Neural crest cell (in vitro differentiated cells): ENCODE measurements at regions not wholly inside any gene's neighbourhood (a gene's known extent, or its start where the extent isn't known, plus 50 kb on each side); places are given as distances from the start of the nearest gene placed in this dataset.

Experiments
- DNase-seq: peaks from one replicate; pipeline ENCODE4 v3.0.0; 2021; ENCODE audit warnings: low read depth, mixed read lengths, low spot score
- H3K27ac Mint-ChIP-seq: one replicate; pipeline ENCODE4 v1.8.0; 2021; ENCODE audit warnings: mild to moderate bottlenecking, mixed read lengths; ENCODE audit not compliant: unreplicated experiment
- H3K27me3 Mint-ChIP-seq: 2 replicates; pipeline ENCODE4 v1.8.0; 2021; ENCODE audit warnings: low read depth, mild to moderate bottlenecking, mixed read lengths
- H3K36me3 Mint-ChIP-seq: 2 replicates; pipeline ENCODE4 v1.8.0; 2021; ENCODE audit warnings: low read depth, mild to moderate bottlenecking, mixed read lengths
- H3K4me1 Mint-ChIP-seq: 2 replicates; pipeline ENCODE4 v1.8.0; 2021; ENCODE audit warnings: mixed read lengths
- H3K4me3 Mint-ChIP-seq: one replicate; pipeline ENCODE4 v1.8.0; 2021; ENCODE audit warnings: mild to moderate bottlenecking, mixed read lengths
- H3K9me3 Mint-ChIP-seq: 2 replicates; pipeline ENCODE4 v1.8.0; 2021; ENCODE audit warnings: mixed read lengths
- TF ChIP-seq, protein P1 (sequence below): fragments of 200-600 bp; sonication (generic); conservative IDR thresholded peaks from 2 replicates; pipeline ENCODE4 v1.5.0; 2021; ENCODE audit warnings: antibody characterized with exemption, mild to moderate bottlenecking

DNA sequence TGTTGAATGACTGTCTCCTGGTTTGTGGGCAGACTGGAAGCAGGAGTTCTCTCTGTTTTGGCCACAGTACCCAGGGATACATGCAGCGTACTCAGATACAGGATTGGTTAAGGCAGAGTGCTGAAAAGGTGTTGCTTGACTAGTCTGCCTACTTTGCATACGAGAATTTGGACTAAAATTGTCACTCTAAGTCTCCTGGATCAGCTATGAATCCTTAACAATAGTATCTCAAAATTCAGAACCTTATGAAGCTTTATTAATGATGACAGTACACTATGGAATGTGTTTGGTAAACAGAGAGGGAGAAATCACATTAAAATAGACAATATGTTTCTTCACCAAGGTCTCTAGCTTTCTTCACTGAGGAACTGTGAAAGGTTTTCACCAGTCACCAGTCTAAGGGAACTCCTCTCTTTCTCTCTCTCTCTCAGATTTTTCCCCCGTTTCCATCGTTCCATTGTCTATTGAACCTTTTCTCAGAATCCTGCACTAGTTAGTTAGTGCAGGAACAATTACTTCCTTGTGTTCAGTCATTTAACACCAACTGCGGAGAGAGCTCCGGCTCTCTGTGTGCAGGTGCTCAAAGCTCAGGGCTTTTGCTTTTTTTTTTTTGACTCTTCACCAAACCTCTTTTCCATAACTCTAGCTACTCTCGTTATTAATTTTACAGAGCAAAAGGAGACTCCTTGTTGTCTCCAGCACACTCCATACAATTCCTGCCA is 85.9 kb upstream of the FNDC3B start:
- no peak overlapping the region for H3K4me3 Mint-ChIP-seq
- no peaks in the 10 kb centered on the region for H3K36me3 Mint-ChIP-seq
- no peak for DNase-seq
- H3K4me1 Mint-ChIP-seq = peaks cover 62% of the 10 kb centered on the region
- peak overlapping the region; percentile 48 for H3K27ac Mint-ChIP-seq
- H3K9me3 Mint-ChIP-seq = no peaks in the 10 kb centered on the region
- no peaks in the 10 kb centered on the region for H3K27me3 Mint-ChIP-seq
- TF ChIP-seq, protein P1, sequence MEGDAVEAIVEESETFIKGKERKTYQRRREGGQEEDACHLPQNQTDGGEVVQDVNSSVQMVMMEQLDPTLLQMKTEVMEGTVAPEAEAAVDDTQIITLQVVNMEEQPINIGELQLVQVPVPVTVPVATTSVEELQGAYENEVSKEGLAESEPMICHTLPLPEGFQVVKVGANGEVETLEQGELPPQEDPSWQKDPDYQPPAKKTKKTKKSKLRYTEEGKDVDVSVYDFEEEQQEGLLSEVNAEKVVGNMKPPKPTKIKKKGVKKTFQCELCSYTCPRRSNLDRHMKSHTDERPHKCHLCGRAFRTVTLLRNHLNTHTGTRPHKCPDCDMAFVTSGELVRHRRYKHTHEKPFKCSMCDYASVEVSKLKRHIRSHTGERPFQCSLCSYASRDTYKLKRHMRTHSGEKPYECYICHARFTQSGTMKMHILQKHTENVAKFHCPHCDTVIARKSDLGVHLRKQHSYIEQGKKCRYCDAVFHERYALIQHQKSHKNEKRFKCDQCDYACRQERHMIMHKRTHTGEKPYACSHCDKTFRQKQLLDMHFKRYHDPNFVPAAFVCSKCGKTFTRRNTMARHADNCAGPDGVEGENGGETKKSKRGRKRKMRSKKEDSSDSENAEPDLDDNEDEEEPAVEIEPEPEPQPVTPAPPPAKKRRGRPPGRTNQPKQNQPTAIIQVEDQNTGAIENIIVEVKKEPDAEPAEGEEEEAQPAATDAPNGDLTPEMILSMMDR = no peak

DNA sequence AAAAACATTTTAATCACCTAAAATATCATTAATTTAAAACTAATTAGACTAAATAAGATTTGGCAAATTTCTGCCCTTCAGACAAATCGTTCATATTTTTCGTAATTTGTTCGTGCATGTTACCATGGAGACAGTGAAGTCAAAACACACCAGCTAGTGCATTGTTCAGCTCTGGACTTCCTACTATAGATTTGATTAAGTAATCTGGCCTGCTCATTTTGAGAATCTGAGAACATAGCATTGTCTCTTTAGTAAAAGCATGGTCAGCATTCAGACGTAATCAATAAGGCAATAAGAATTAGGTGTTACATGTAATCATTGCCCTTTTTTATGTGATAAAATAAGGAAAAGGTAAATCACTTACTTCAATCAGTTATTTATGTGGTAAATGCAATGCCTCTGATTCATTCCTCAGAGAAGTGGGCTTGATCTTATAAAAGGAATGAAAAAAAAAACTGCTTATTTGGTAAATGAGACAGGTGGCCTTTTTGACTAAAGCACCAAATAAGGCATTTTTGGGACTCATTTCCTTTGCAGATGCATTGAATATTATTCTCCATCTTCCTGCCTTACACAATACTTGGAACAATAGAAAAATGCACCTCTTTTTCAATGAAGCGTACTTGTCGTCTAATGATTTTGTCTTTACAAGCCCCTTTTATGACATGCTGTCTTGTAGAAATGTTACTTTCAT is 84.5 kb upstream of the FNDC3B start:
- Mint-ChIP-seq H3K4me1 (peaks cover 71% of the 10 kb centered on the region), H3K9me3 (no peaks in the 10 kb centered on the region), H3K27ac (no peak overlapping the region), H3K4me3 (no peak overlapping the region), H3K36me3 (peaks cover 1% of the 10 kb centered on the region), H3K27me3 (no peaks in the 10 kb centered on the region)
- TF ChIP-seq, protein P1 = no peak
- no peak for DNase-seq

DNA sequence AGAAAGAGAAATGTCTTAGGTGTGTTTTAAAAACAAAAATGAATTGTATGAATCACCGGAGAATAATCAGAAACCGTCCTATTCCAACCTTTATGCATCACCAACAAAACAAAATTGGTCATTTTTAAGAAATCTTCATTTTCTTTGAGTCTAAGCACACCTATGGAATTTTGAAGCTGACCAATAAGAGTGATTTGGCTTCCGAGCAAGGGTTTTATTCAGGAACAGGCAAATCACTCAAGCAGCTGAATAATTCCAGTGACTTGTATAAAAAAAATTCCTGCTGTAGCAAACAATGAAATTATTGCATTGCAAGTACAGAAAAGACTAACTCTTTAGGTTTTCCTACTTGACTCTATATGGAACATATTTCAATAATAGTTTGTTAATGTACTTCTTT is 83.8 kb upstream of the FNDC3B start:
- Mint-ChIP-seq H3K36me3 (peaks cover 3% of the 10 kb centered on the region), H3K9me3 (no peaks in the 10 kb centered on the region), H3K27ac (no peak overlapping the region), H3K4me1 (peaks cover 73% of the 10 kb centered on the region), H3K4me3 (no peak overlapping the region), H3K27me3 (no peaks in the 10 kb centered on the region)
- DNase-seq = no peak
- TF ChIP-seq, protein P1 = no peak

DNA sequence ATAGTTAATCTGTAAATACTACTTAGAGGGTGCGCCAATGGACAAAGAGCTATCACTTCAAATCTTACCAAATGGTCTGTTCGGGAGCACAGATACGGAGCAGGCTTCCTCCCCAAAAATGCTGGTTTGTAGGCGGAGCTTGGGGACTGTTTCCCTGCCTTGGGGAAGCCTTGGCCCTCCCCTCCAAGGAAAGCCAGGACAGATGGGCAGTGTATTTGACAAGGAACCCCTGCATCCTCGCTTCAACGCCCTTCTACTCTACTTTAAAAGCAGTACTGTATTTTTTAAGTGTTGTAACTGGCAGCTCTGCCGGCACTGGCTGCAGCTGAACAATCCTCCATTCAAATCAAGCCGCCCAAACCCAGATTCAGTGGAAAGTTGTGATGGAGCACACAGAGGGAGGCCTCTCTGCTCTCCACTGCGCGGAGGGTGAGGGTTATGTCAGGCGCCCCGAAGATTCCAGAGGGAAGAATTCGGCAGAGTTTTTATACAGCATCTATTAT is 83.1 kb upstream of the FNDC3B start:
- no peaks in the 10 kb centered on the region for H3K27me3 Mint-ChIP-seq
- H3K4me3 Mint-ChIP-seq = no peak overlapping the region
- H3K36me3 Mint-ChIP-seq = peaks cover 3% of the 10 kb centered on the region
- peaks cover 74% of the 10 kb centered on the region for H3K4me1 Mint-ChIP-seq
- H3K9me3 Mint-ChIP-seq = no peaks in the 10 kb centered on the region
- H3K27ac Mint-ChIP-seq = peak overlapping the region; percentile 94
- DNase-seq = no peak
- TF ChIP-seq, protein P1 = no peak

DNA sequence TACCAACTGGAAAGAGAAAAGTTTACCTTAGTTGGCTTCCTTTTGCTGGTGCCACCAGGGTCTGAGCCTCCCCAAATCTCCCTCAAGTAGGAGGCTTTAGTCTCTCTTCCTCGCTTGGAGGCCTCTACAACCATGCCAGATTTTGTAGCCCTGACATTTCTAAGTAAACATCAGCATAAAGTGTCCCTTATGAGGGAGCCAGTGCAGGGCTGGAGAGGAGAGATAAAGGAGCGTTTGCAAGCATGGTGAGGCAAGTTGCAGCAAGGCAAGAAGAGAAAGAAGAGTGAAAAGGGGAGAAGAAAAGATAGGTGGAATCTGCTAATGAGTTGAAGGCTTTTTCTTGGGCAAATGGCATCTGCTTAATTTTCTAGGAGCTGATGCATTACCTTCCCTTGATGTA is 82.7 kb upstream of the FNDC3B start:
- Mint-ChIP-seq H3K27ac (peak overlapping the region; percentile 94), H3K36me3 (peaks cover 3% of the 10 kb centered on the region), H3K4me3 (no peak overlapping the region), H3K27me3 (no peaks in the 10 kb centered on the region), H3K4me1 (peaks cover 77% of the 10 kb centered on the region), H3K9me3 (no peaks in the 10 kb centered on the region)
- TF ChIP-seq, protein P1 = no peak
- no peak for DNase-seq
